Activated CD4-positive, alpha-beta T cell treated with anti-CD3 and anti-CD28 coated beads for 36 hours (primary cell): ENCODE measurements at regions not wholly inside any gene's neighbourhood (a gene's known extent, or its start where the extent isn't known, plus 50 kb on each side); places are given as distances from the start of the nearest gene placed in this dataset.
"Not testable (repeated sequence)": the region's sequence is repeated elsewhere in the genome, so short reads cannot be mapped to it uniquely, and the experiment has no call there.

Experiments used
- ATAC-seq: fragments of 200-7000 bp; cut with Tn5 transposase; one replicate; pipeline ENCODE4 v1.10.0; 2021; ENCODE audit warnings: mild to moderate bottlenecking, moderate library complexity
- CTCF ChIA-PET: fragments of 350-600 bp; sonication (Branson Sonifier 250); formaldehyde crosslinking; loops from one replicate; lab custom pipeline; 2021; ENCODE audit warnings: antibody characterized with exemption; lab: Charles Lee
- POLR2A ChIA-PET: fragments of 350-600 bp; sonication (Branson Sonifier 250); formaldehyde crosslinking; loops from one replicate; lab custom pipeline; 2021; ENCODE audit warnings: antibody characterized with exemption, inconsistent platforms; lab: Charles Lee
- DNase-seq: peaks from one replicate; pipeline ENCODE4 v3.0.0-alpha.2; 2020
- H3K27ac Mint-ChIP-seq: one replicate; pipeline ENCODE4 v1.8.0; 2021; ENCODE audit warnings: mixed read lengths
- H3K27me3 Mint-ChIP-seq: one replicate; pipeline ENCODE4 v1.8.0; 2021; ENCODE audit warnings: mixed read lengths
- H3K36me3 Mint-ChIP-seq: one replicate; pipeline ENCODE4 v1.8.0; 2021; ENCODE audit warnings: low read depth, mixed read lengths
- H3K4me1 Mint-ChIP-seq: one replicate; pipeline ENCODE4 v1.8.0; 2021; ENCODE audit warnings: mixed read lengths
- H3K4me3 Mint-ChIP-seq: one replicate; pipeline ENCODE4 v1.8.0; 2021; ENCODE audit warnings: mild to moderate bottlenecking, moderate library complexity, mixed read lengths
- H3K9me3 Mint-ChIP-seq: one replicate; pipeline ENCODE4 v1.8.0; 2021; ENCODE audit warnings: low read depth, mixed read lengths
- intact Hi-C, 2 experiments: fragments of 100-400 bp; cut with DNase I in 1 of 2; cut with micrococcal nuclease in 1 of 2; formaldehyde crosslinking; loops; one replicate each; pipeline versions ENCODE4 v1.14.2 to v1.15.1; 2022 to 2024; cut with DNase I, micrococcal nuclease

GRCh38 chr16:10318798-10319500 is 66.9 kb upstream of the ATF7IP2 start:
- H3K4me3 Mint-ChIP-seq = no peak overlapping the region
- CTCF ChIA-PET = interaction anchor here (0.6 to 1.4 kb wide), 2 partner anchors 190 to 293 kb away, joined by 3 read pairs; no protein-coding TSS in a partner anchor
- H3K27me3 Mint-ChIP-seq = no peaks in the 10 kb centered on the region
- no peak for DNase-seq
- peak; percentile 33 for ATAC-seq
- peaks cover 12% of the 10 kb centered on the region for H3K4me1 Mint-ChIP-seq
- no peak overlapping the region for H3K27ac Mint-ChIP-seq
- H3K36me3 Mint-ChIP-seq = no peaks in the 10 kb centered on the region
- intact Hi-C loops = loop anchor here in 1 of 2 experiments (10.0 kb wide), 1 partner anchor 416 kb away; no protein-coding TSS in a partner anchor
- POLR2A ChIA-PET = interaction anchor here (0.6 kb wide), 2 partner anchors 52 to 181 kb away, joined by 4 to 7 read pairs; no protein-coding TSS in a partner anchor
- no peaks in the 10 kb centered on the region for H3K9me3 Mint-ChIP-seq

- Mint-ChIP-seq H3K27ac (no peak overlapping the region), H3K27me3 (no peaks in the 10 kb centered on the region), H3K4me1 (peaks cover 6% of the 10 kb centered on the region), H3K4me3 (no peak overlapping the region), H3K36me3 (peaks cover 8% of the 10 kb centered on the region), H3K9me3 (peaks cover 8% of the 10 kb centered on the region)
- DNase-seq = no peak
- POLR2A ChIA-PET = no interaction called here
- ATAC-seq = peak; percentile 21
- intact Hi-C loops = loop anchor here in 1 of 2 experiments (10.0 kb wide), 1 partner anchor 63 kb away; the partner anchor contains the start of gene ATF7IP2
- CTCF ChIA-PET = interaction anchor here (0.9 to 1.0 kb wide), 2 partner anchors 17 to 20 kb away, joined by 3 to 5 read pairs; no protein-coding TSS in a partner anchor
These were observed 64.2 kb upstream of the ATF7IP2 start for GRCh38 chr16:10321407-10322387.

- ChIA-PET POLR2A (interaction anchor here (0.6 kb wide), 1 partner anchor 53 kb away, joined by 4 read pairs; no protein-coding TSS in a partner anchor), CTCF (interaction anchor here (0.6 kb wide), 1 partner anchor 186 kb away, joined by 3 read pairs; no protein-coding TSS in a partner anchor)
- DNase-seq (no peak), ATAC-seq (no peak)
- Mint-ChIP-seq H3K27ac (no peak overlapping the region), H3K4me1 (peaks cover 6% of the 10 kb centered on the region), H3K9me3 (peaks cover 12% of the 10 kb centered on the region), H3K27me3 (no peaks in the 10 kb centered on the region), H3K36me3 (peaks cover 12% of the 10 kb centered on the region), H3K4me3 (no peak overlapping the region)
- intact Hi-C loops = loop anchor here in 1 of 2 experiments (10.0 kb wide), 1 partner anchor 62 kb away; the partner anchor contains the start of gene ATF7IP2
These were observed 62.9 kb upstream of the ATF7IP2 start for GRCh38 chr16:10322723-10323527.

GRCh38 chr16:10323528-10323869 is 62.4 kb upstream of the ATF7IP2 start:
- Mint-ChIP-seq H3K27ac (no peak overlapping the region), H3K27me3 (no peaks in the 10 kb centered on the region), H3K9me3 (peaks cover 14% of the 10 kb centered on the region), H3K4me1 (peaks cover 9% of the 10 kb centered on the region), H3K4me3 (no peak overlapping the region), H3K36me3 (peaks cover 12% of the 10 kb centered on the region)
- POLR2A ChIA-PET = interaction anchor here (0.6 kb wide), 1 partner anchor 54 kb away, joined by 4 read pairs; no protein-coding TSS in a partner anchor
- intact Hi-C loops = loop anchor here in 1 of 2 experiments (10.0 kb wide), 1 partner anchor 61 kb away; the partner anchor contains the start of gene ATF7IP2
- ATAC-seq (no peak), DNase-seq (no peak)
- CTCF ChIA-PET = interaction anchor here (0.6 kb wide), 1 partner anchor 186 kb away, joined by 3 read pairs; no protein-coding TSS in a partner anchor

GRCh38 chr16:10324210-10324609 is 61.7 kb upstream of the ATF7IP2 start:
- Mint-ChIP-seq H3K36me3 (peaks cover 12% of the 10 kb centered on the region), H3K4me1 (peaks cover 5% of the 10 kb centered on the region), H3K27ac (no peak overlapping the region), H3K27me3 (no peaks in the 10 kb centered on the region), H3K9me3 (peaks cover 14% of the 10 kb centered on the region), H3K4me3 (no peak overlapping the region)
- ATAC-seq = no peak
- ChIA-PET CTCF (interaction anchor here (0.6 kb wide), 1 partner anchor 344 kb away, joined by 3 read pairs; no protein-coding TSS in a partner anchor), POLR2A (no interaction called here)
- intact Hi-C loops = loop anchor here in 1 of 2 experiments (10.0 kb wide), 1 partner anchor 61 kb away; the partner anchor contains the start of gene ATF7IP2
- no peak for DNase-seq

GRCh38 chr16:10325783-10326543 is 59.9 kb upstream of the ATF7IP2 start:
- Mint-ChIP-seq H3K4me3 (no peak overlapping the region), H3K9me3 (peaks cover 14% of the 10 kb centered on the region), H3K27ac (no peak overlapping the region), H3K27me3 (no peaks in the 10 kb centered on the region), H3K36me3 (peaks cover 15% of the 10 kb centered on the region), H3K4me1 (peaks cover 18% of the 10 kb centered on the region)
- ChIA-PET CTCF (no interaction called here), POLR2A (no interaction called here)
- ATAC-seq (no peak), DNase-seq (no peak)
- intact Hi-C loops = loop anchor here in 1 of 2 experiments (10.0 kb wide), 1 partner anchor 59 kb away; the partner anchor contains the start of gene ATF7IP2

- no peak overlapping the region for H3K27ac Mint-ChIP-seq
These were observed 59.2 kb upstream of the ATF7IP2 start for GRCh38 chr16:10326647-10327046.

GRCh38 chr16:10328291-10328690 is 57.6 kb upstream of the ATF7IP2 start:
- H3K27ac Mint-ChIP-seq = peak overlapping the region; percentile 67
- intact Hi-C loops = loop anchor here in 1 of 2 experiments (10.0 kb wide), 1 partner anchor 57 kb away; the partner anchor contains the start of gene ATF7IP2
- H3K36me3 Mint-ChIP-seq = peaks cover 15% of the 10 kb centered on the region
- H3K4me3 Mint-ChIP-seq, H3K27me3 Mint-ChIP-seq, POLR2A ChIA-PET, ATAC-seq: not testable (repeated sequence)
- peak; percentile 27 for DNase-seq
- peaks cover 35% of the 10 kb centered on the region for H3K4me1 Mint-ChIP-seq
- CTCF ChIA-PET = interaction anchor here (0.6 kb wide), 1 partner anchor 1761 kb away, joined by 3 read pairs; no protein-coding TSS in a partner anchor
- peaks cover 14% of the 10 kb centered on the region for H3K9me3 Mint-ChIP-seq

More at GRCh38 chr16:10326647-10327046, 59.2 kb upstream of the ATF7IP2 start:
- H3K27me3 Mint-ChIP-seq = no peaks in the 10 kb centered on the region
- H3K4me1 Mint-ChIP-seq = peaks cover 21% of the 10 kb centered on the region
- no peak for ATAC-seq
- ChIA-PET CTCF (no interaction called here), POLR2A (no interaction called here)
- H3K9me3 Mint-ChIP-seq = peaks cover 14% of the 10 kb centered on the region
- H3K4me3 Mint-ChIP-seq = no peak overlapping the region
- intact Hi-C loops = loop anchor here in 1 of 2 experiments (10.0 kb wide), 1 partner anchor 58 kb away; the partner anchor contains the start of gene ATF7IP2
- H3K36me3 Mint-ChIP-seq = peaks cover 15% of the 10 kb centered on the region
- DNase-seq = no peak

- H3K27me3 Mint-ChIP-seq = no peaks in the 10 kb centered on the region
- peaks cover 42% of the 10 kb centered on the region for H3K4me1 Mint-ChIP-seq
- no peak overlapping the region for H3K4me3 Mint-ChIP-seq
- H3K36me3 Mint-ChIP-seq = peaks cover 10% of the 10 kb centered on the region
- ATAC-seq (no peak), DNase-seq (no peak)
- ChIA-PET CTCF (no interaction called here), POLR2A (no interaction called here)
- H3K9me3 Mint-ChIP-seq = peaks cover 8% of the 10 kb centered on the region
- no peak overlapping the region for H3K27ac Mint-ChIP-seq
- intact Hi-C loops = no loop called here
These were observed 53.6 kb upstream of the ATF7IP2 start for GRCh38 chr16:10332241-10332640.

- intact Hi-C loops = no loop called here
- Mint-ChIP-seq H3K9me3 (peaks cover 4% of the 10 kb centered on the region), H3K27ac (no peak overlapping the region), H3K27me3 (no peaks in the 10 kb centered on the region), H3K4me1 (peaks cover 42% of the 10 kb centered on the region), H3K4me3 (no peak overlapping the region), H3K36me3 (peaks cover 6% of the 10 kb centered on the region)
- POLR2A ChIA-PET = no interaction called here
- ATAC-seq (no peak), DNase-seq (no peak)
- CTCF ChIA-PET = no interaction called here
These were observed 53.1 kb upstream of the ATF7IP2 start for GRCh38 chr16:10332775-10333174.
